Stimulated activated CD4-positive, alpha-beta T cell treated with anti-CD3 and anti-CD28 coated beads, Interleukin-2, amount 100 ng/mL, for 48 hours (primary cell): ENCODE measurements at regions not wholly inside any gene's neighbourhood (a gene's known extent, or its start where the extent isn't known, plus 50 kb on each side); places are given as distances from the start of the nearest gene placed in this dataset.

Experiments used
- DNase-seq, 2 donors: peaks; one replicate each; pipeline ENCODE4 v3.0.0-alpha.2; 2020

- DNase-seq: peak; percentile 12 to 15
These were observed 787.1 kb upstream of the API5 start for GRCh38 chr11:42524534-42525227.

GRCh38 chr11:42526426-42526825 is 785.4 kb upstream of the API5 start:
- DNase-seq: no peak

GRCh38 chr11:42528471-42528870 is 783.3 kb upstream of the API5 start:
- no peak for DNase-seq

GRCh38 chr11:42528911-42529310 is 782.9 kb upstream of the API5 start:
- DNase-seq: no peak

- no peak for DNase-seq
These were observed 775.0 kb upstream of the API5 start for GRCh38 chr11:42536611-42537360.

GRCh38 chr11:42542336-42542735 is 769.5 kb upstream of the API5 start:
- DNase-seq: no peak

GRCh38 chr11:42543844-42544419 is 767.9 kb upstream of the API5 start:
- DNase-seq: no peak

GRCh38 chr11:42544726-42545125 is 767.1 kb upstream of the API5 start:
- DNase-seq: no peak

GRCh38 chr11:42545954-42546353 is 765.8 kb upstream of the API5 start:
- DNase-seq: no peak

- no peak for DNase-seq
These were observed 759.0 kb upstream of the API5 start for GRCh38 chr11:42552786-42553185.

- DNase-seq: no peak
These were observed 756.6 kb upstream of the API5 start for GRCh38 chr11:42555190-42555589.

- no peak for DNase-seq
These were observed 740.5 kb upstream of the API5 start for GRCh38 chr11:42571131-42571877.

- no peak for DNase-seq
These were observed 739.8 kb upstream of the API5 start for GRCh38 chr11:42571878-42572610.

- no peak for DNase-seq
These were observed 735.5 kb upstream of the API5 start for GRCh38 chr11:42576318-42576717.

- no peak for DNase-seq
These were observed 722.5 kb upstream of the API5 start for GRCh38 chr11:42589286-42589685.

GRCh38 chr11:42591841-42592240 is 720.0 kb upstream of the API5 start:
- DNase-seq: no peak

GRCh38 chr11:42593441-42593840 is 718.4 kb upstream of the API5 start:
- no peak for DNase-seq

GRCh38 chr11:42595876-42596275 is 715.9 kb upstream of the API5 start:
- no peak for DNase-seq

GRCh38 chr11:42596576-42597145 is 715.1 kb upstream of the API5 start:
- no peak for DNase-seq

GRCh38 chr11:42598341-42598740 is 713.5 kb upstream of the API5 start:
- DNase-seq: no peak

GRCh38 chr11:42620796-42621195 is 691.0 kb upstream of the API5 start:
- no peak for DNase-seq
